Neuronal stem cell (in vitro differentiated cells): ENCODE measurements at regions not wholly inside any gene's neighbourhood (a gene's known extent, or its start where the extent isn't known, plus 50 kb on each side); places are given as distances from the start of the nearest gene placed in this dataset.

Experiments used
- DNase-seq: peaks from one replicate; pipeline ENCODE4 v3.0.0-alpha.2; 2013; ENCODE audit warnings: low spot score
- H2AFZ ChIP-seq: one replicate; pipeline ENCODE4 v1.6.1; 2013; ENCODE audit warnings: mild to moderate bottlenecking, low read length, inconsistent platforms
- H2AK5ac ChIP-seq: 2 replicates; pipeline ENCODE4 v1.6.1; 2013; ENCODE audit warnings: low read depth, mild to moderate bottlenecking, inconsistent platforms, low read length, moderate library complexity, mixed read lengths
- H2BK120ac ChIP-seq: 2 replicates; pipeline ENCODE4 v1.6.1; 2013; ENCODE audit warnings: low read depth, mild to moderate bottlenecking, inconsistent platforms, low read length, moderate library complexity, mixed read lengths
- H2BK12ac ChIP-seq: one replicate; pipeline ENCODE4 v1.6.1; 2013; ENCODE audit warnings: low read length, inconsistent platforms
- H2BK15ac ChIP-seq: 2 replicates; pipeline ENCODE4 v1.6.1; 2013; ENCODE audit warnings: mild to moderate bottlenecking, low read length, inconsistent platforms, mixed read lengths
- H2BK5ac ChIP-seq: one replicate; pipeline ENCODE4 v1.6.1; 2013; ENCODE audit warnings: inconsistent platforms, mild to moderate bottlenecking, low read length, moderate library complexity
- H3K14ac ChIP-seq: one replicate; pipeline ENCODE4 v1.6.1; 2013; ENCODE audit warnings: low read length, inconsistent platforms
- H3K18ac ChIP-seq: 2 replicates; pipeline ENCODE4 v1.6.1; 2013; ENCODE audit warnings: low read length, inconsistent platforms
- H3K23ac ChIP-seq: 2 replicates; pipeline ENCODE4 v1.6.1; 2013; ENCODE audit warnings: low read depth, mild to moderate bottlenecking, mixed read lengths, low read length, inconsistent platforms; ENCODE audit not compliant: poor library complexity
- H3K27ac ChIP-seq: replicated peaks from 3 replicates; pipeline ENCODE4 v1.5.1; 2013; ENCODE audit warnings: low read length, inconsistent platforms
- H3K27me3 ChIP-seq, 3 experiments: 2 replicates each; pipeline ENCODE4 v1.6.1; 2013; ENCODE audit warnings: low read length in 3 of 3, mild to moderate bottlenecking in 2 of 3, inconsistent platforms in 1 of 3, low read depth in 1 of 3, mixed read lengths in 1 of 3, moderate library complexity in 1 of 3; ENCODE audit not compliant: control insufficient read depth in 3 of 3, insufficient read depth in 3 of 3
- H3K36me3 ChIP-seq, 2 donors: replicated peaks in 1 of 2; 2 replicates each; pipeline ENCODE4 v1.6.1; 2013; ENCODE audit warnings: low read length in 2 of 2; ENCODE audit not compliant: control insufficient read depth in 2 of 2, insufficient read depth in 2 of 2
- H3K4ac ChIP-seq: 2 replicates; pipeline ENCODE4 v1.6.1; 2013; ENCODE audit warnings: inconsistent platforms, mild to moderate bottlenecking, low read length, moderate library complexity
- H3K4me1 ChIP-seq, 2 donors: 1 replicate in 1 of 2; 2 replicates in 1 of 2; pipeline ENCODE4 v1.6.1; 2013; ENCODE audit warnings: low read length in 2 of 2, low read depth in 1 of 2; ENCODE audit not compliant: control insufficient read depth in 2 of 2, insufficient read depth in 1 of 2
- H3K4me2 ChIP-seq: one replicate; pipeline ENCODE4 v1.6.1; 2013; ENCODE audit warnings: mild to moderate bottlenecking, low read length, inconsistent platforms; ENCODE audit not compliant: insufficient read depth, poor library complexity, severe bottlenecking
- H3K4me3 ChIP-seq, 2 donors: 2 replicates each; pipeline ENCODE4 v1.5.1; 2013; ENCODE audit warnings: low read length in 2 of 2, mild to moderate bottlenecking in 2 of 2, inconsistent platforms in 1 of 2, moderate library complexity in 1 of 2
- H3K79me1 ChIP-seq: one replicate; pipeline ENCODE4 v1.6.1; 2013; ENCODE audit warnings: low read depth, mild to moderate bottlenecking, inconsistent platforms, low read length, moderate library complexity
- H3K9ac ChIP-seq: one replicate; pipeline ENCODE4 v1.6.1; 2013; ENCODE audit warnings: mild to moderate bottlenecking, low read depth, low read length, inconsistent platforms; ENCODE audit not compliant: poor library complexity
- H3K9me3 ChIP-seq, 2 donors: replicated peaks in 1 of 2; 2 replicates each; pipeline versions ENCODE3 to v1.6.1; 2013; ENCODE audit warnings: low read length in 2 of 2, mild to moderate bottlenecking in 2 of 2, inconsistent platforms in 1 of 2, low read depth in 1 of 2, mixed read lengths in 1 of 2, moderate library complexity in 1 of 2; ENCODE audit not compliant: control insufficient read depth in 2 of 2, insufficient read depth in 1 of 2
- H4K8ac ChIP-seq: one replicate; pipeline ENCODE4 v1.6.1; 2013; ENCODE audit warnings: low read depth, mild to moderate bottlenecking, inconsistent platforms, low read length, moderate library complexity
- H4K91ac ChIP-seq: one replicate; pipeline ENCODE4 v1.6.1; 2013; ENCODE audit warnings: low read length, low read depth, mild to moderate bottlenecking, inconsistent platforms; ENCODE audit not compliant: poor library complexity
- WGBS, 2 donors: extraction: QIAGEN DNeasy Blood & Tissue Kit; methylation state at CpG; one replicate each; pipeline ENCODE4 v1.1.7; 2013; ENCODE audit warnings: missing lambda C conversion rate in 2 of 2, mixed read lengths in 1 of 2; ENCODE audit not compliant: insufficient read length in 2 of 2, insufficient replicate concordance in 1 of 2; ENCODE audit errors: extremely low coverage in 2 of 2; 5-methylcytosine and 5-hydroxymethylcytosine counted together

DNA sequence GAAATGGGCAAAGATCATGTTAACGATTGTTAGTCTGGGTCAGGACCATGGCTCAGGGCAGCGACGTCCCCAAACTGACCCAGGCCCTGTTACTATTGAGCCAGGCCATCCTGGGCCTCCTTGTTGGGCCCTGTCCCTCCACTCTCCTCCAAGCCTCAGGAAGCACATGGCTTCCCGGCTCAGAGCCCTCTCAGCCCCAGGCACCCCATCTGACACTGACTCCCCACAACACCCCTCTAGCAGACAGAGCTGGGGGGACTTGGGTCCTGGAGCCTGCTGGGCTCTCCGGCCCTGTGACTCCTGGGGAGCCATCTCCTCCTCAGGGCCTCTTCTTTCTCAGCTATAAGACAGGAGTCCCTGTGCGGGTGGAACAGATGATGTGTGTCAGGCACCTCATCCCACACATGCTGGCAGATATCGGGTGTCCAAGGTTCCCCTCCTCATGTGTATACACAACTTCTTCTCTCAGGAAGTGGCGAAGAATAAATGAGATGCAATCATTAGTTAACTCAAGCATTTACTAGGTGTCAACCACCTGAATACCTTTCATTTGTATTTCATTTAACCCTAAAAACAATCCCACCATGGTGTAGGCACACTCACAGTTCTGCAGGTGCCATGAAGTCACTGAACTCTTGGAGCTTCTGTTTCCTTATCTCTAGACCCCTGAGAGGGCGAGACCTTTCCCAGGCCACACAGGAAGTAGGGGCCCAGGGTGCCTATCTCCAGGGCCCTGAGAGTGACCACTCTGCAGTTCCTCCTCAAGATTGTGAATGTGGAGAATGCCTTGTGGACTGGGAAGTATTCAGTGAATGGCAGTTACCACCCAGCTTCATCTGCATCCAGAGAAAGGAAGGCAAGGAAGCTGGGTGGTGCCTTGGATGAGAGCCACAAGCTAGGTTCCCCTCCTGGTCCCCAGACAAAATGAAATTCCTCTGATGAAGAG is 282.5 kb upstream of the TLE3 start:
- Histone ChIP-seq H2AFZ (no peak overlapping the region), H3K79me1 (no peaks in the 10 kb centered on the region), H3K9ac (no peak overlapping the region), H2BK12ac (no peak overlapping the region), H3K27ac (no peak overlapping the region), H2BK120ac (no peak overlapping the region), H3K4ac (no peak overlapping the region), H4K91ac (no peak overlapping the region), H2BK5ac (no peak overlapping the region), H3K9me3 (peaks cover 0 to 3% of the 10 kb centered on the region in 2 donors), H3K27me3 (peaks cover 0 to 33% (median 0%) of the 10 kb centered on the region in 3 experiments), H2BK15ac (no peak overlapping the region), H3K23ac (no peak overlapping the region), H3K36me3 (no peaks in the 10 kb centered on the region), H2AK5ac (peak overlapping the region; percentile 54), H3K14ac (no peak overlapping the region), H4K8ac (no peak overlapping the region), H3K4me2 (no peak overlapping the region), H3K4me1 (peaks cover 0 to 20% of the 10 kb centered on the region in 2 donors), H3K18ac (no peak overlapping the region), H3K4me3 (no peak overlapping the region)
- no CpG with 5 or more reads among the region's 9 CpGs for WGBS, 2 donors
- DNase-seq, result no peak

DNA sequence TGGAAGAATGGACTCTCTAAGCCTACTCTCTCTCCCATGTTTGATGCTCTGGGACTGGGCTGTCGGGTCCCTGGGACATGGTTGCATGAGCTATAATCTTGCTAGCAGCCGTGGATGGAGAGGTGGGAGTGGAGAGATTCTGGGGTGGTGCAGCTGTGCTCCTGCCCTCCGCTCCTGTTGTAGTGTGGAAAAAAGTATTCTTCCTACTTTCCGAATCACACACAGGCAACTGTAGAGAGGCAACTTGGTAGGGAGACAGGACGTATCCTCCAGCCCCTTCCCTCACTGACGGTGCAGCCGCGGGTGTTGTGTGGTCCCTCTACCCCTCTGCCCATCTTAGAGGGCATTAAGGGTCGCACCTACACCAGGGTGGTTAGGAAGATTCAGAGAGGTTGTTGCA is 281.4 kb upstream of the TLE3 start:
- Histone ChIP-seq H3K18ac (no peak overlapping the region), H2BK120ac (no peak overlapping the region), H4K91ac (no peak overlapping the region), H3K79me1 (no peaks in the 10 kb centered on the region), H3K4me3 (no peak overlapping the region), H3K36me3 (no peaks in the 10 kb centered on the region), H4K8ac (no peak overlapping the region), H2BK12ac (peak overlapping the region; percentile 18), H3K9ac (no peak overlapping the region), H3K4ac (no peak overlapping the region), H3K27me3 (peaks cover 0 to 36% (median 0%) of the 10 kb centered on the region in 3 experiments), H3K4me2 (no peak overlapping the region), H3K23ac (no peak overlapping the region), H3K4me1 (peaks cover 0 to 20% of the 10 kb centered on the region in 2 donors), H3K14ac (no peak overlapping the region), H2BK5ac (no peak overlapping the region), H2BK15ac (no peak overlapping the region), H3K9me3 (peaks cover 0 to 3% of the 10 kb centered on the region in 2 donors), H3K27ac (no peak overlapping the region), H2AK5ac (no peak overlapping the region), H2AFZ (no peak overlapping the region)
- no peak for DNase-seq
- WGBS, 2 donors, result no CpG with 5 or more reads among the region's 9 CpGs

DNA sequence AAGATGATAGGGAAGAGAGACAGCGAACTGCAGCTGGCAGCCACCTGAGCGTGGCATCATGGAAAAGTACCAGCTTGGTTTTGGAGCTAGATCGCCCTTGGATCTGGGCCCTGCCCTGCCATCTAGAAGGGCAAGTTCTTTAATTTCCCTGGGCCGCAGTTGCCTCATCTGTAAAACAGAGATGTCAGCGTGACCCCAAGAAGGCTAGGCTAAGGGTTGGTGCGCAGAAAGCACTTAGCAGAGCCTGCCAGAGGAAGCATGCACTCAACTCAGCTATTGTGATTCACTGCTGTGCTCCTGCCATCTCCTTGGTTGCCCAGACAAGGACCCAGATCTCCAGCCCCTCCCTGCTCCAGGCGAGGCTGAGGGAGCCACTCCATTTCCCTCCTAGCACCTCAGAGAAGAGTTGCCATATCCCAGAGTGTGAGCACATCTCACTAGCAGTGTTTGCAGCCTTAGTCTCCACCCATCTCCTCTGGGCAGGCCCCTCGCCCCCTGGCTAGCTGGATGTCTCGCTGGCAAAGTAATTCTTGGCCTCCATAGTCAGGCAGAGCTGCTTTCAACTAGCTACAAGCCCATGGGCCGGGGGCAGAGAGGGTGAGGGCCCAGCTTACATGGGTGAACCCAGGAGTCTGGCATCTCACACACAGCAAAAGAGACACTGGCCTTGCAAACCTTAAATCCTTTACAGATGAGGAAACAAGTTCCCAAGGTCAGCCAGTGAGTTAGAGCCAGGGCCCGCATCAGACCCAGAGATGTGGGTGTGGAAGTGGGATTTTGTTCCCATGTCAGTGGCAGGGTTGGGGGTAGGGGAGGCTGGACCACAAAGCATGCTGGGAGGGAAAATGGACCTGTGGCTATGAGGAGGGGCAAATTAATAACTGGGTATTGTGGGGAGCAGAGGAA is 280.7 kb upstream of the TLE3 start:
- Histone ChIP-seq H2BK12ac (peak overlapping the region; percentile 25), H3K9ac (peak overlapping the region; percentile 68), H4K91ac (no peak overlapping the region), H3K23ac (no peak overlapping the region), H2AFZ (no peak overlapping the region), H3K4me3 (no peak overlapping the region), H3K36me3 (no peaks in the 10 kb centered on the region), H3K27ac (no peak overlapping the region), H3K14ac (no peak overlapping the region), H3K4me2 (no peak overlapping the region), H3K4ac (no peak overlapping the region), H2BK5ac (no peak overlapping the region), H3K4me1 (peaks cover 0 to 20% of the 10 kb centered on the region in 2 donors), H2BK15ac (peak overlapping the region; percentile 10), H3K18ac (peak overlapping the region; percentile 31), H3K27me3 (peaks cover 0 to 36% (median 0%) of the 10 kb centered on the region in 3 experiments), H2AK5ac (peak overlapping the region; percentile 31), H4K8ac (no peak overlapping the region), H3K79me1 (no peaks in the 10 kb centered on the region), H2BK120ac (no peak overlapping the region), H3K9me3 (peaks cover 0 to 3% of the 10 kb centered on the region in 2 donors)
- no peak for DNase-seq
- no CpG with 5 or more reads among the region's 11 CpGs for WGBS, 2 donors
